GM23338 (cell line): ENCODE measurements at regions not wholly inside any gene's neighbourhood (a gene's known extent, or its start where the extent isn't known, plus 50 kb on each side); places are given as distances from the start of the nearest gene placed in this dataset.

Experiments used
- ATAC-seq: fragments of 200-7000 bp; cut with Tn5 transposase; 3 replicates; pipeline ENCODE4 v1.9.1; 2020
- DNase-seq: peaks from one replicate; pipeline ENCODE4 v3.0.0-alpha.2; 2015; ENCODE audit warnings: low spot score
- H2AFZ ChIP-seq: fragments of 200-600 bp; sonication (generic); 2 replicates; pipeline ENCODE4 v1.8.0; 2016; ENCODE audit warnings: antibody characterized with exemption, mild to moderate bottlenecking, moderate library complexity
- H3F3A ChIP-seq: fragments of 200-600 bp; sonication (generic); replicated peaks from 2 replicates; pipeline ENCODE4 v1.8.0; 2017; ENCODE audit warnings: antibody characterized with exemption, mixed run types, low read depth
- H3K27ac ChIP-seq: fragments of 200-600 bp; sonication (generic); 2 replicates; pipeline ENCODE4 v1.6.1; 2016; ENCODE audit warnings: low read depth
- H3K27me3 ChIP-seq: fragments of 200-600 bp; sonication (generic); 2 replicates; pipeline ENCODE4 v1.8.0; 2016; ENCODE audit warnings: mild to moderate bottlenecking, mixed run types, moderate library complexity; ENCODE audit not compliant: insufficient read depth
- H3K36me3 ChIP-seq: fragments of 200-600 bp; sonication (generic); 2 replicates; pipeline ENCODE4 v1.8.0; 2016; ENCODE audit warnings: mild to moderate bottlenecking; ENCODE audit not compliant: insufficient read depth
- H3K4me1 ChIP-seq: fragments of 200-600 bp; sonication (generic); 2 replicates; pipeline ENCODE4 v1.8.0; 2016; ENCODE audit warnings: mild to moderate bottlenecking, moderate library complexity; ENCODE audit not compliant: insufficient read depth
- H3K4me2 ChIP-seq: fragments of 200-600 bp; sonication (generic); 2 replicates; pipeline ENCODE4 v1.7.1; 2017; ENCODE audit warnings: mixed run types
- H3K4me3 ChIP-seq: fragments of 200-600 bp; sonication (generic); 2 replicates; pipeline ENCODE4 v1.6.1; 2016; ENCODE audit warnings: mixed run types
- H3K79me2 ChIP-seq: fragments of 200-600 bp; sonication (generic); replicated peaks from 2 replicates; pipeline ENCODE4 v1.8.0; 2017; ENCODE audit warnings: mild to moderate bottlenecking; ENCODE audit not compliant: insufficient read depth
- H3K9me2 ChIP-seq: fragments of 200-600 bp; sonication (generic); 2 replicates; pipeline ENCODE4 v1.8.0; 2017; ENCODE audit not compliant: insufficient read depth
- H4K20me1 ChIP-seq: fragments of 200-600 bp; sonication (generic); replicated peaks from 2 replicates; pipeline ENCODE4 v1.8.0; 2017; ENCODE audit warnings: mild to moderate bottlenecking; ENCODE audit not compliant: insufficient read depth
- H3K27ac Mint-ChIP-seq: 2 replicates; pipeline ENCODE4 v1.8.0; 2020; ENCODE audit warnings: inconsistent platforms, mild to moderate bottlenecking, moderate library complexity, mixed read lengths
- H3K27me3 Mint-ChIP-seq: 3 replicates; pipeline ENCODE4 v1.8.0; 2022; ENCODE audit warnings: low read depth, mild to moderate bottlenecking, moderate library complexity, mixed read lengths, inconsistent platforms; ENCODE audit not compliant: insufficient read depth, poor library complexity
- H3K36me3 Mint-ChIP-seq: 3 replicates; pipeline ENCODE4 v1.8.0; 2021; ENCODE audit warnings: low read depth, mild to moderate bottlenecking, inconsistent platforms, moderate library complexity, mixed read lengths
- H3K4me1 Mint-ChIP-seq: 3 replicates; pipeline ENCODE4 v1.8.0; 2020; ENCODE audit warnings: mild to moderate bottlenecking, inconsistent platforms, mixed read lengths
- H3K4me3 Mint-ChIP-seq: 3 replicates; pipeline ENCODE4 v1.8.0; 2021; ENCODE audit warnings: moderate library complexity, mild to moderate bottlenecking, inconsistent platforms, mixed read lengths
- H3K9me3 Mint-ChIP-seq: 3 replicates; pipeline ENCODE4 v1.8.0; 2020; ENCODE audit warnings: moderate library complexity, mild to moderate bottlenecking, inconsistent platforms, mixed read lengths
- CREB1 ChIP-seq: fragments of 250-450 bp; sonication (Bioruptor Pico); IDR thresholded peaks from 2 replicates; pipeline ENCODE4 v1.5.0; 2020; ENCODE audit warnings: low read depth, mild to moderate bottlenecking, moderate library complexity
- CTCF ChIP-seq, 2 experiments: fragments of 200-600 bp in 1 of 2; sonication (generic) in 1 of 2; conservative IDR thresholded peaks; 2 replicates each; pipeline versions ENCODE4 v1.5.1 to v1.6.1; 2016 to 2017; ENCODE audit warnings: antibody characterized with exemption in 2 of 2, low read depth in 2 of 2, mild to moderate bottlenecking in 2 of 2, moderate library complexity in 1 of 2
- ETS1 ChIP-seq: IDR thresholded peaks from 2 replicates; pipeline ENCODE4 v1.6.1; 2016; ENCODE audit warnings: antibody characterized with exemption
- EZH2 ChIP-seq: fragments of 200-600 bp; sonication (generic); IDR thresholded peaks from one replicate; pipeline ENCODE4 v1.8.0; 2017; ENCODE audit warnings: antibody characterized with exemption, mild to moderate bottlenecking, low read depth; ENCODE audit not compliant: unreplicated experiment
- EZH2phosphoT487 ChIP-seq: fragments of 200-600 bp; sonication (generic); IDR thresholded peaks from one replicate; pipeline ENCODE4 v1.8.1; 2018; ENCODE audit warnings: antibody characterized with exemption; ENCODE audit not compliant: unreplicated experiment
- JUNB ChIP-seq: IDR thresholded peaks from one replicate; pipeline ENCODE4 v1.6.1; 2016; ENCODE audit warnings: antibody characterized with exemption; ENCODE audit not compliant: unreplicated experiment
- NANOG ChIP-seq: IDR thresholded peaks from 2 replicates; pipeline ENCODE4 v1.6.1; 2016; ENCODE audit warnings: antibody characterized with exemption, borderline replicate concordance
- POLR2AphosphoS5 ChIP-seq: IDR thresholded peaks from 2 replicates; pipeline ENCODE4 v1.6.1; 2016; ENCODE audit warnings: antibody characterized with exemption, low read depth
- REST ChIP-seq: IDR thresholded peaks from one replicate; pipeline ENCODE4 v1.6.1; 2018; ENCODE audit warnings: antibody characterized with exemption; ENCODE audit not compliant: unreplicated experiment
- STAT1 ChIP-seq: IDR thresholded peaks from one replicate; pipeline ENCODE4 v1.6.1; 2016; ENCODE audit warnings: antibody characterized with exemption; ENCODE audit not compliant: unreplicated experiment
- ZNF114 ChIP-seq: fragments of 250-450 bp; sonication (Bioruptor Pico); IDR thresholded peaks from 2 replicates; pipeline ENCODE4 v1.5.0; 2020; ENCODE audit warnings: mild to moderate bottlenecking, moderate library complexity
- ZNF331 ChIP-seq: fragments of 250-450 bp; sonication (Bioruptor Pico); IDR thresholded peaks from 2 replicates; pipeline ENCODE4 v1.5.0; 2020; ENCODE audit warnings: low read depth, mild to moderate bottlenecking, moderate library complexity
- ZNF462 ChIP-seq: fragments of 250-450 bp; sonication (Bioruptor Pico); IDR thresholded peaks from 2 replicates; pipeline ENCODE4 v1.5.0; 2020; ENCODE audit warnings: mild to moderate bottlenecking, moderate library complexity

- no peak for ATAC-seq
Observed at GRCh38 chr6:82646231-82646615, 282.6 kb downstream of the TPBG start.

More at GRCh38 chr6:82646231-82646615, 282.6 kb downstream of the TPBG start:
- Histone ChIP-seq H3K79me2 (no peaks in the 10 kb centered on the region), H3K4me3 (no peak overlapping the region), H3K4me2 (no peak overlapping the region), H2AFZ (no peak overlapping the region), H3K27ac (no peak overlapping the region), H3K4me1 (no peaks in the 10 kb centered on the region), H3F3A (no peaks in the 10 kb centered on the region), H3K9me2 (no peaks in the 10 kb centered on the region; the same call in 1 of the 2 replicates), H4K20me1 (no peaks in the 10 kb centered on the region), H3K36me3 (no peaks in the 10 kb centered on the region), H3K27me3 (no peaks in the 10 kb centered on the region)
- Mint-ChIP-seq H3K36me3 (no peaks in the 10 kb centered on the region), H3K27me3 (no peaks in the 10 kb centered on the region), H3K4me3 (no peak overlapping the region), H3K9me3 (no peaks in the 10 kb centered on the region; the same call in 2 of the 3 replicates), H3K27ac (no peak overlapping the region), H3K4me1 (no peaks in the 10 kb centered on the region)
- DNase-seq, result no peak
- no peak for TF ChIP-seq JUNB
- TF ChIP-seq ZNF331, result no peak
- no peak for TF ChIP-seq EZH2phosphoT487
- no peak for TF ChIP-seq CTCF (conservative IDR thresholded peaks at IDR 0.05; ENCODE audit: low read depth in 2 of 2)
- no peak for TF ChIP-seq ZNF462 (CRISPR knock-in tag)
- TF ChIP-seq ETS1, result no peak
- TF ChIP-seq STAT1, result no peak
- no peak for TF ChIP-seq POLR2AphosphoS5
- TF ChIP-seq ZNF114 (CRISPR knock-in tag), result no peak
- no peak for TF ChIP-seq REST
- no peak for TF ChIP-seq CREB1 (CRISPR knock-in tag)
- TF ChIP-seq NANOG, result no peak
- TF ChIP-seq EZH2, result no peak
